IMR-90 (cell line): ENCODE measurements at regions not wholly inside any gene's neighbourhood (a gene's known extent, or its start where the extent isn't known, plus 50 kb on each side); places are given as distances from the start of the nearest gene placed in this dataset.

Experiments
- ATAC-seq: fragments of 200-7000 bp; cut with Tn5 transposase; 2 replicates; pipeline ENCODE4 v1.9.1; 2020; ENCODE audit warnings: low read depth, mild to moderate bottlenecking, moderate library complexity
- BruUV-seq: library from RNA; stranded (reverse); fragments of 400-500 nt; replicated peaks from 2 replicates; lab custom pipeline; 2021; lab: Mats Ljungman, UMichigan
- CTCF ChIA-PET: fragments of 300-600 bp; formaldehyde crosslinking; extraction: SDS; loops from one replicate; lab custom pipeline; 2021; ENCODE audit warnings: antibody characterized with exemption; lab: Yijun Ruan, JAX
- POLR2A ChIA-PET: fragments of 300-600 bp; sonication (Branson Sonifier 250); formaldehyde crosslinking; loops from one replicate; lab custom pipeline; 2022; ENCODE audit warnings: antibody characterized with exemption; ENCODE audit not compliant: unreplicated experiment; lab: Charles Lee
- DNase-seq: peaks from one replicate; pipeline ENCODE4 v3.0.0; 2013
- H2AFZ ChIP-seq: replicated peaks from 2 replicates; pipeline ENCODE3; 2013; ENCODE audit warnings: low read length, mild to moderate bottlenecking; ENCODE audit not compliant: poor library complexity
- H2AK5ac ChIP-seq: 2 replicates; pipeline ENCODE4 v1.6.1; 2013; ENCODE audit warnings: low read depth, low read length, inconsistent platforms
- H2AK9ac ChIP-seq: replicated peaks from 2 replicates; pipeline ENCODE3; 2013; ENCODE audit warnings: mild to moderate bottlenecking, low read depth, low read length, moderate library complexity; ENCODE audit not compliant: poor library complexity
- H2BK120ac ChIP-seq: 2 replicates; pipeline ENCODE4 v1.6.1; 2013; ENCODE audit warnings: low read depth, low read length, inconsistent platforms
- H2BK15ac ChIP-seq: 3 replicates; pipeline ENCODE4 v1.6.1; 2013; ENCODE audit warnings: low read depth, low read length, inconsistent platforms
- H2BK20ac ChIP-seq: 2 replicates; pipeline ENCODE4 v1.6.1; 2013; ENCODE audit warnings: low read depth, mild to moderate bottlenecking, inconsistent platforms, low read length, moderate library complexity
- H2BK5ac ChIP-seq: 2 replicates; pipeline ENCODE4 v1.6.1; 2013; ENCODE audit warnings: mild to moderate bottlenecking, low read depth, low read length, inconsistent platforms; ENCODE audit not compliant: poor library complexity, severe bottlenecking
- H3K14ac ChIP-seq: replicated peaks from 2 replicates; pipeline ENCODE4 v1.6.1; 2013; ENCODE audit warnings: low read depth, low read length, inconsistent platforms
- H3K18ac ChIP-seq: 2 replicates; pipeline ENCODE4 v1.6.1; 2013; ENCODE audit warnings: low read depth, low read length, control low read depth
- H3K23ac ChIP-seq: 2 replicates; pipeline ENCODE4 v1.6.1; 2013; ENCODE audit warnings: low read depth, low read length, inconsistent platforms
- H3K27ac ChIP-seq: 2 replicates; pipeline ENCODE4 v1.5.1; 2013; ENCODE audit warnings: mild to moderate bottlenecking, control low read depth, low read length; ENCODE audit not compliant: insufficient read depth
- H3K27me3 ChIP-seq: 2 replicates; pipeline ENCODE4 v1.6.1; 2013; ENCODE audit warnings: low read length; ENCODE audit not compliant: control insufficient read depth, insufficient read depth
- H3K36me3 ChIP-seq: 2 replicates; pipeline ENCODE4 v1.6.1; 2013; ENCODE audit warnings: low read length, mixed read lengths; ENCODE audit not compliant: control insufficient read depth, insufficient read depth
- H3K4ac ChIP-seq: 2 replicates; pipeline ENCODE4 v1.6.1; 2013; ENCODE audit warnings: low read depth, low read length, inconsistent platforms
- H3K4me1 ChIP-seq: 2 replicates; pipeline ENCODE4 v1.6.1; 2013; ENCODE audit warnings: low read length, mixed read lengths; ENCODE audit not compliant: control insufficient read depth, insufficient read depth
- H3K4me2 ChIP-seq: 2 replicates; pipeline ENCODE4 v1.6.1; 2013; ENCODE audit warnings: low read depth, mild to moderate bottlenecking, control low read depth, low read length, moderate library complexity
- H3K4me3 ChIP-seq: 2 replicates; pipeline ENCODE4 v1.5.1; 2013; ENCODE audit warnings: low read depth, mild to moderate bottlenecking, control low read depth, low read length, moderate library complexity; ENCODE audit not compliant: insufficient read depth
- H3K56ac ChIP-seq: 2 replicates; pipeline ENCODE4 v1.6.1; 2013; ENCODE audit warnings: low read length, inconsistent platforms; ENCODE audit not compliant: insufficient read depth; ENCODE audit errors: extremely low read depth
- H3K79me1 ChIP-seq, 2 experiments: 2 replicates each; pipeline ENCODE4 v1.6.1; 2013; ENCODE audit warnings: low read length in 2 of 2, inconsistent platforms in 1 of 2, low read depth in 1 of 2
- H3K9ac ChIP-seq: 2 replicates; pipeline ENCODE4 v1.6.1; 2013; ENCODE audit warnings: low read depth, low read length, control low read depth
- H3K9me1 ChIP-seq: 2 replicates; pipeline ENCODE4 v1.6.1; 2013; ENCODE audit warnings: low read length, inconsistent platforms; ENCODE audit not compliant: insufficient read depth
- H3K9me3 ChIP-seq: 2 replicates; pipeline ENCODE4 v1.6.1; 2013; ENCODE audit warnings: low read length; ENCODE audit not compliant: control insufficient read depth, insufficient read depth
- H4K20me1 ChIP-seq: 2 replicates; pipeline ENCODE4 v1.6.1; 2013; ENCODE audit warnings: low read length, inconsistent platforms; ENCODE audit not compliant: insufficient read depth
- H4K5ac ChIP-seq: 2 replicates; pipeline ENCODE4 v1.6.1; 2013; ENCODE audit warnings: mild to moderate bottlenecking, low read depth, low read length, control low read depth
- H4K8ac ChIP-seq, 2 experiments: 2 replicates each; pipeline ENCODE4 v1.6.1; 2013; ENCODE audit warnings: low read depth in 2 of 2, low read length in 2 of 2, control low read depth in 1 of 2, inconsistent platforms in 1 of 2
- H4K91ac ChIP-seq: 2 replicates; pipeline ENCODE4 v1.6.1; 2013; ENCODE audit warnings: low read depth, low read length, inconsistent platforms; ENCODE audit not compliant: insufficient read depth
- BHLHE40 ChIP-seq: fragments of 150-350 bp; IDR thresholded peaks from 2 replicates; pipeline ENCODE4 v1.6.1; 2016; ENCODE audit warnings: mild to moderate bottlenecking, low read depth, low read length
- CEBPB ChIP-seq: IDR thresholded peaks from 2 replicates; pipeline ENCODE4 v1.6.1; 2012; ENCODE audit warnings: low read depth, low read length, improper control_type of control experiment
- CHD1 ChIP-seq: IDR thresholded peaks from 2 replicates; pipeline ENCODE4 v1.6.1; 2012; ENCODE audit warnings: low read depth, low read length, improper control_type of control experiment
- CTCF ChIP-seq: conservative IDR thresholded peaks from 2 replicates; pipeline ENCODE4 v1.5.1; 2012; ENCODE audit warnings: mild to moderate bottlenecking, low read depth, low read length, improper control_type of control experiment
- ELK1 ChIP-seq: fragments of 150-350 bp; IDR thresholded peaks from 2 replicates; pipeline ENCODE4 v1.6.1; 2016; ENCODE audit warnings: low read depth, mild to moderate bottlenecking, low read length, moderate library complexity, borderline replicate concordance
- FOS ChIP-seq: fragments of 150-350 bp; IDR thresholded peaks from 2 replicates; pipeline ENCODE4 v1.6.1; 2016; ENCODE audit warnings: low read depth, low read length
- MAFK ChIP-seq: IDR thresholded peaks from 2 replicates; pipeline ENCODE4 v1.6.1; 2012; ENCODE audit warnings: low read depth, low read length, improper control_type of control experiment
- MAZ ChIP-seq: IDR thresholded peaks from 2 replicates; pipeline ENCODE4 v1.6.1; 2012; ENCODE audit warnings: low read depth, mild to moderate bottlenecking, low read length, improper control_type of control experiment, moderate library complexity, borderline replicate concordance
- MXI1 ChIP-seq: IDR thresholded peaks from 2 replicates; pipeline ENCODE4 v1.6.1; 2012; ENCODE audit warnings: low read depth, mild to moderate bottlenecking, low read length, moderate library complexity, borderline replicate concordance
- NFE2L2 ChIP-seq: fragments of 150-350 bp; IDR thresholded peaks from 2 replicates; pipeline ENCODE4 v1.6.1; 2016; ENCODE audit warnings: low read depth, mild to moderate bottlenecking, low read length
- POLR2A ChIP-seq: IDR thresholded peaks from 2 replicates; pipeline ENCODE4 v1.6.1; 2012; ENCODE audit warnings: mild to moderate bottlenecking, low read depth, low read length
- RAD21 ChIP-seq: IDR thresholded peaks from 2 replicates; pipeline ENCODE4 v1.6.1; 2012; ENCODE audit warnings: low read length, improper control_type of control experiment
- RCOR1 ChIP-seq: IDR thresholded peaks from 2 replicates; pipeline ENCODE4 v1.6.1; 2012; ENCODE audit warnings: mild to moderate bottlenecking, low read length, improper control_type of control experiment; ENCODE audit not compliant: insufficient replicate concordance
- RFX5 ChIP-seq: IDR thresholded peaks from 2 replicates; pipeline ENCODE4 v1.8.0; 2012; ENCODE audit warnings: low read depth, mild to moderate bottlenecking, low read length, moderate library complexity
- SMC3 ChIP-seq: fragments of 150-350 bp; IDR thresholded peaks from 2 replicates; pipeline ENCODE4 v1.6.1; 2016; ENCODE audit warnings: low read depth, mild to moderate bottlenecking, antibody characterized with exemption, low read length, moderate library complexity
- USF2 ChIP-seq: fragments of 150-350 bp; IDR thresholded peaks from 2 replicates; pipeline ENCODE4 v1.6.1; 2017; ENCODE audit warnings: mild to moderate bottlenecking, antibody characterized with exemption, low read length, low read depth
- WGBS, 2 experiments: methylation state at CpG; one replicate each; pipeline versions ENCODE4 v1.1.5 to v1.1.7; 2013; ENCODE audit warnings: missing lambda C conversion rate in 2 of 2; ENCODE audit not compliant: insufficient read length in 1 of 2; ENCODE audit errors: extremely low coverage in 2 of 2; 5-methylcytosine and 5-hydroxymethylcytosine counted together
- dilution Hi-C: fragments of 300-500 bp; cut with HindIII; formaldehyde crosslinking; loops from one replicate; pipeline ENCODE4 v1.14.3; 2018; ENCODE audit warnings: low sequenced_read_pairs; ENCODE audit not compliant: unreplicated experiment
- in situ Hi-C: fragments of 300-500 bp; cut with MboI; formaldehyde crosslinking; loops from 3 replicates; pipeline ENCODE4 v1.14.3; 2019; ENCODE audit warnings: low sequenced_read_pairs, inconsistent platforms, mixed read lengths
- intact Hi-C: fragments of 100-400 bp; cut with micrococcal nuclease; formaldehyde crosslinking; loops from 2 replicates; pipeline ENCODE4 v1.10.0; 2022

- H3K9ac ChIP-seq: no peak overlapping the region
- H4K5ac ChIP-seq: no peak overlapping the region
- H3K4me3 ChIP-seq: no peak overlapping the region
- peaks cover 53% of the 10 kb centered on the region for H3K27me3 ChIP-seq
- H3K4me1 ChIP-seq: no peaks in the 10 kb centered on the region
- DNase-seq (no peak), ATAC-seq (no peak)
- no peak overlapping the region for H3K4ac ChIP-seq
- H2AK5ac ChIP-seq: no peak overlapping the region
- 100% methylated on average over 2 of the region's 3 CpGs; no CpG with 5 or more reads in 1 of the 2 experiments for WGBS, 2 experiments
- H3K18ac ChIP-seq: no peak overlapping the region
- H3K9me3 ChIP-seq: no peaks in the 10 kb centered on the region; the same call in 1 of the 2 replicates
- H3K56ac ChIP-seq: no peak overlapping the region
- no peak overlapping the region for H2BK15ac ChIP-seq
- H4K91ac ChIP-seq: no peak overlapping the region
- H3K23ac ChIP-seq: no peak overlapping the region
- no peak overlapping the region for H4K8ac ChIP-seq
- POLR2A ChIA-PET: no interaction called here
- no peak overlapping the region for H2BK5ac ChIP-seq
- CTCF ChIA-PET: no interaction called here
- no peak overlapping the region for H2BK20ac ChIP-seq
- H4K20me1 ChIP-seq: no peaks in the 10 kb centered on the region
- no peak overlapping the region for H2AK9ac ChIP-seq
- TF ChIP-seq ELK1 (no peak), POLR2A (no peak), MAZ (no peak), RFX5 (no peak), CHD1 (no peak), FOS (no peak), MAFK (no peak), USF2 (no peak), CTCF (no peak), RAD21 (no peak), SMC3 (no peak), RCOR1 (no peak), NFE2L2 (no peak), BHLHE40 (no peak), MXI1 (no peak), CEBPB (no peak)
- H3K4me2 ChIP-seq: no peak overlapping the region
- no peak overlapping the region for H2BK120ac ChIP-seq
- no peak overlapping the region for H3K14ac ChIP-seq
- H3K9me1 ChIP-seq: no peaks in the 10 kb centered on the region; the same call in 1 of the 2 replicates
- H2AFZ ChIP-seq: no peak overlapping the region
- BruUV-seq: no TSS peak
- no peak overlapping the region for H3K27ac ChIP-seq
- no peaks in the 10 kb centered on the region for H3K79me1 ChIP-seq
- intact Hi-C loops (no loop called here), dilution Hi-C loops (no loop called here), in situ Hi-C loops (loop anchor here (25.0 kb wide), 1 partner anchor 804 kb away; no protein-coding TSS in a partner anchor)
- no peaks in the 10 kb centered on the region for H3K36me3 ChIP-seq
Observed at GRCh38 chr10:44058259-44058658, 326.6 kb downstream of the CXCL12 start.
